ENCODE measurements at regions not wholly inside any gene's neighbourhood (a gene's known extent, or its start where the extent isn't known, plus 50 kb on each side); places are given as distances from the start of the nearest gene placed in this dataset.

DNA sequence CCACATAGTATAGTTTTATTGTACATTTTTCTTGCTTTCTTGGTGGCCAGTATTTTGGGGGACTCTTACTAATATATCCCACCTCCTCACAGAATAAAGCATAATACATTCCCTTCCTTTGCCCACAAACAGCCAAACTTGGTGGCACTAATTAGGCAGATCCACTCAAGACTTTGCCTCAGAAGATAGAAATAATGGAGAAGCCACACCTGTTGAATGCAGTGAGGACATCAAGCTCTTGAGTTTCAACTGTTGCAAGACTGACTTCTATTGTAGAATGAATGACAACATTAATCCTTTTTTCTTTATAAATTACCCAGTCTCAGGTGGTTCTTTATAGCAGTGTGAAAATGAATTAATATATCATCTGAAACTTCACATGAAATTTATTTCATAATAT lies 1183.6 kb upstream of the ATXN8OS start:
- Histone ChIP-seq H3K9me3 (ENCODE audit: control insufficient read depth, low read depth, low read length) (no peaks in the 10 kb centered on the region), H3K4me1 (ENCODE audit: control insufficient read depth, extremely low read depth, insufficient read depth, low read length) (no peaks in the 10 kb centered on the region), H3K79me2 (ENCODE audit: control insufficient read depth, insufficient read depth, low read length) (no peaks in the 10 kb centered on the region), H3K9ac (ENCODE audit: control insufficient read depth, extremely low read depth, insufficient read depth, low read length) (no peak overlapping the region), H2AFZ (ENCODE audit: control insufficient read depth, low read length) (no peak overlapping the region), H3K27ac (ENCODE audit: control insufficient read depth, insufficient read depth, low read length) (no peak overlapping the region), H4K20me1 (ENCODE audit: control insufficient read depth, extremely low read depth, insufficient read depth, low read length) (no peaks in the 10 kb centered on the region), H3K4me2 (ENCODE audit: control insufficient read depth, extremely low read depth, insufficient read depth, low read depth, low read length) (no peak overlapping the region), H3K27me3 (ENCODE audit: control insufficient read depth, extremely low read depth, insufficient read depth, low read length) (no peaks in the 10 kb centered on the region), H3K36me3 (ENCODE audit: control insufficient read depth in 2 of 2, extremely low read depth in 1 of 2, insufficient read depth in 2 of 2, low read length in 2 of 2) (no peaks in the 10 kb centered on the region), H3K9me1 (ENCODE audit: control insufficient read depth, extremely low read depth, insufficient read depth, low read length) (no peaks in the 10 kb centered on the region), H3K4me3 (ENCODE audit: control insufficient read depth in 2 of 3, extremely low read depth in 1 of 3, insufficient read depth in 2 of 3, low read depth in 1 of 3, low read length in 3 of 3) (no peak overlapping the region)
- FAIRE-seq, result no peak
- TF ChIP-seq, protein P1, sequence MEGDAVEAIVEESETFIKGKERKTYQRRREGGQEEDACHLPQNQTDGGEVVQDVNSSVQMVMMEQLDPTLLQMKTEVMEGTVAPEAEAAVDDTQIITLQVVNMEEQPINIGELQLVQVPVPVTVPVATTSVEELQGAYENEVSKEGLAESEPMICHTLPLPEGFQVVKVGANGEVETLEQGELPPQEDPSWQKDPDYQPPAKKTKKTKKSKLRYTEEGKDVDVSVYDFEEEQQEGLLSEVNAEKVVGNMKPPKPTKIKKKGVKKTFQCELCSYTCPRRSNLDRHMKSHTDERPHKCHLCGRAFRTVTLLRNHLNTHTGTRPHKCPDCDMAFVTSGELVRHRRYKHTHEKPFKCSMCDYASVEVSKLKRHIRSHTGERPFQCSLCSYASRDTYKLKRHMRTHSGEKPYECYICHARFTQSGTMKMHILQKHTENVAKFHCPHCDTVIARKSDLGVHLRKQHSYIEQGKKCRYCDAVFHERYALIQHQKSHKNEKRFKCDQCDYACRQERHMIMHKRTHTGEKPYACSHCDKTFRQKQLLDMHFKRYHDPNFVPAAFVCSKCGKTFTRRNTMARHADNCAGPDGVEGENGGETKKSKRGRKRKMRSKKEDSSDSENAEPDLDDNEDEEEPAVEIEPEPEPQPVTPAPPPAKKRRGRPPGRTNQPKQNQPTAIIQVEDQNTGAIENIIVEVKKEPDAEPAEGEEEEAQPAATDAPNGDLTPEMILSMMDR (optimal IDR thresholded peaks at IDR 0.05 in 1 of 3, IDR thresholded peaks at IDR 0.05 in 1 of 3, conservative IDR thresholded peaks at IDR 0.05 in 1 of 3; ENCODE audit: extremely low read depth in 1 of 3, insufficient read depth in 2 of 3, low read length in 3 of 3), result no peak
- TF ChIP-seq EZH2 (IDR thresholded peaks at IDR 0.05; ENCODE audit: low read length), result no peak
- dilution Hi-C loops (cut with MboI; ENCODE audit: extremely low pct_ligation_motif_present, low sequenced_read_pairs), result no loop called here
- no peak for DNase-seq (ENCODE audit: low read depth, low spot score)

DNA sequence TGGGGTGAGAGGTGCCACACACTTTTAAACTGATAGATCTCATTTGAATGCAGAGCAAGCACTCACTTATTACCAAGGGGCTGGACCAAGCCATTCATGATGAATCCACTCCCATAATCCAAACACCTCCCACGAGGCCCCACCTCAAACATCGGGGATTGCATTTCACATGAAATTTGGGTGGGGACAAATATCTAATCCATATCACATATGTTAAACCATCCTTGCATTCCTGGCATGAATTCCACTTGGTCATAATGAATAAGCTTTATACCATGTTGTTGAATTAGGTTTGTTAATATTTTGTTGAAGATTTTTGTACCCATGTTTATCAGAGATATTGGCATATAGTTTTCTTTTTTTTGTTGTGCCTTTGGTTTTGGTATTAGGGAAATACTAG lies 1198.7 kb upstream of the ATXN8OS start:
- Histone ChIP-seq H3K4me1 (ENCODE audit: control insufficient read depth, extremely low read depth, insufficient read depth, low read length) (no peaks in the 10 kb centered on the region), H3K9ac (ENCODE audit: control insufficient read depth, extremely low read depth, insufficient read depth, low read length) (no peak overlapping the region), H3K9me3 (ENCODE audit: control insufficient read depth, low read depth, low read length) (no peaks in the 10 kb centered on the region), H3K4me2 (ENCODE audit: control insufficient read depth, extremely low read depth, insufficient read depth, low read depth, low read length) (no peak overlapping the region), H3K27me3 (ENCODE audit: control insufficient read depth, extremely low read depth, insufficient read depth, low read length) (no peaks in the 10 kb centered on the region), H3K79me2 (ENCODE audit: control insufficient read depth, insufficient read depth, low read length) (no peaks in the 10 kb centered on the region), H4K20me1 (ENCODE audit: control insufficient read depth, extremely low read depth, insufficient read depth, low read length) (no peaks in the 10 kb centered on the region), H3K4me3 (ENCODE audit: control insufficient read depth in 2 of 3, extremely low read depth in 1 of 3, insufficient read depth in 2 of 3, low read depth in 1 of 3, low read length in 3 of 3) (no peak overlapping the region), H2AFZ (ENCODE audit: control insufficient read depth, low read length) (no peak overlapping the region), H3K36me3 (ENCODE audit: control insufficient read depth in 2 of 2, extremely low read depth in 1 of 2, insufficient read depth in 2 of 2, low read length in 2 of 2) (no peaks in the 10 kb centered on the region), H3K9me1 (ENCODE audit: control insufficient read depth, extremely low read depth, insufficient read depth, low read length) (no peaks in the 10 kb centered on the region), H3K27ac (ENCODE audit: control insufficient read depth, insufficient read depth, low read length) (no peak overlapping the region)
- no peak for FAIRE-seq
- dilution Hi-C loops (cut with MboI; ENCODE audit: extremely low pct_ligation_motif_present, low sequenced_read_pairs), result no loop called here
- DNase-seq (ENCODE audit: low read depth, low spot score), result no peak
- TF ChIP-seq, protein P1 (optimal IDR thresholded peaks at IDR 0.05 in 1 of 3, IDR thresholded peaks at IDR 0.05 in 1 of 3, conservative IDR thresholded peaks at IDR 0.05 in 1 of 3; ENCODE audit: extremely low read depth in 1 of 3, insufficient read depth in 2 of 3, low read length in 3 of 3), result no peak
- TF ChIP-seq EZH2 (IDR thresholded peaks at IDR 0.05; ENCODE audit: low read length), result no peak

All from keratinocyte (primary cell).